Thyroid gland (tissue), 4 donors: ENCODE measurements at regions not wholly inside any gene's neighbourhood (a gene's known extent, or its start where the extent isn't known, plus 50 kb on each side); places are given as distances from the start of the nearest gene placed in this dataset.

Experiments
- DNase-seq, 2 donors: peaks; one replicate each; pipeline ENCODE4 v3.0.0-alpha.2; 2019
- H3K27ac ChIP-seq, 3 donors: fragments of 200-600 bp; sonication (generic); 1 replicate in 2 of 3; 2 replicates in 1 of 3; pipeline ENCODE4 v1.5.1; 2016 to 2019; ENCODE audit warnings: mild to moderate bottlenecking in 1 of 3, moderate library complexity in 1 of 3
- H3K27me3 ChIP-seq: fragments of 200-600 bp; sonication (generic); one replicate; pipeline ENCODE4 v1.5.1; 2019
- H3K36me3 ChIP-seq, 2 donors: fragments of 200-600 bp; sonication (generic); one replicate each; pipeline ENCODE4 v1.5.1; 2016 to 2019
- H3K4me1 ChIP-seq, 2 donors: fragments of 200-600 bp; sonication (generic); one replicate each; pipeline ENCODE4 v1.5.1; 2017 to 2019
- H3K4me3 ChIP-seq, 3 donors: fragments of 200-600 bp; sonication (generic); replicated peaks in 1 of 3; 1 replicate in 2 of 3; 2 replicates in 1 of 3; pipeline ENCODE4 v1.5.1; 2016; ENCODE audit warnings: mild to moderate bottlenecking in 1 of 3
- H3K9me3 ChIP-seq: fragments of 200-600 bp; sonication (generic); one replicate; pipeline ENCODE4 v1.5.1; 2017
- CTCF ChIP-seq, 6 experiments: fragments of 200-600 bp in 3 of 6; fragments of 450-650 bp in 3 of 6; sonication (generic) in 3 of 6; IDR thresholded peaks; one replicate each; pipeline ENCODE4 v1.5.1; 2016 to 2019; ENCODE audit warnings: antibody characterized with exemption in 6 of 6, mild to moderate bottlenecking in 2 of 6, inconsistent platforms in 1 of 6, moderate library complexity in 1 of 6
- POLR2A ChIP-seq, 2 donors: fragments of 450-650 bp; IDR thresholded peaks; one replicate each; pipeline ENCODE4 v1.6.1; 2017; ENCODE audit warnings: antibody characterized with exemption in 2 of 2, mild to moderate bottlenecking in 2 of 2, moderate library complexity in 1 of 2
- WGBS, 2 donors: methylation state at CpG; one replicate each; pipeline ENCODE4 v1.1.5; 2017; 5-methylcytosine and 5-hydroxymethylcytosine counted together
- intact Hi-C: fragments of 100-400 bp; cut with DNase I; formaldehyde crosslinking; loops from one replicate; pipeline ENCODE4 v1.15.1; 2023

GRCh38 chrX:5474282-5474681, 754.4 kb downstream of the NLGN4X start:
- no peak for DNase-seq
- intact Hi-C loops, result no loop called here
- TF ChIP-seq CTCF (IDR thresholded peaks at IDR 0.05), result no peak
- Histone ChIP-seq H3K4me1 (no peaks in the 10 kb centered on the region), H3K27me3 (no peaks in the 10 kb centered on the region), H3K27ac (no peak overlapping the region), H3K4me3 (no peak overlapping the region), H3K9me3 (no peaks in the 10 kb centered on the region), H3K36me3 (no peaks in the 10 kb centered on the region)
- WGBS, 2 donors, result 84 to 95% methylated on average over 4 of the region's 4 CpGs

- Histone ChIP-seq H3K4me3 (no peak overlapping the region), H3K27me3 (no peaks in the 10 kb centered on the region), H3K36me3 (no peaks in the 10 kb centered on the region), H3K9me3 (no peaks in the 10 kb centered on the region), H3K4me1 (no peaks in the 10 kb centered on the region), H3K27ac (no peak overlapping the region)
- WGBS, 2 donors, result 77 to 82% methylated on average over 6 of the region's 6 CpGs
- no peak for DNase-seq
- TF ChIP-seq POLR2A (IDR thresholded peaks at IDR 0.05) (no peak), CTCF (IDR thresholded peaks at IDR 0.05) (no peak)
- intact Hi-C loops, result no loop called here
These were observed 770.3 kb downstream of the NLGN4X start for GRCh38 chrX:5458300-5458842.

GRCh38 chrX:5449323-5449722, 779.3 kb downstream of the NLGN4X start:
- no peak for DNase-seq
- Histone ChIP-seq H3K27ac (no peak overlapping the region), H3K4me3 (no peak overlapping the region), H3K4me1 (no peaks in the 10 kb centered on the region), H3K9me3 (no peaks in the 10 kb centered on the region), H3K27me3 (no peaks in the 10 kb centered on the region), H3K36me3 (no peaks in the 10 kb centered on the region)
- intact Hi-C loops, result loop anchor here (10.0 kb wide), 1 partner anchor 65 kb away; no protein-coding TSS in a partner anchor
- TF ChIP-seq POLR2A (IDR thresholded peaks at IDR 0.05) (no peak), CTCF (IDR thresholded peaks at IDR 0.05) (no peak)
- WGBS, 2 donors, result 64 to 100% methylated on average over 1 of the region's 1 CpG

GRCh38 chrX:5431823-5432222, 796.8 kb downstream of the NLGN4X start:
- H3K36me3 ChIP-seq, result no peaks in the 10 kb centered on the region
- intact Hi-C loops, result no loop called here
- H3K4me1 ChIP-seq, result no peaks in the 10 kb centered on the region
- no peak overlapping the region for H3K27ac ChIP-seq
- no peak overlapping the region for H3K4me3 ChIP-seq
- TF ChIP-seq CTCF (IDR thresholded peaks at IDR 0.05), result no peak
- no peak for TF ChIP-seq POLR2A (IDR thresholded peaks at IDR 0.05)
- H3K9me3 ChIP-seq, result no peaks in the 10 kb centered on the region
- DNase-seq, result no peak
- H3K27me3 ChIP-seq, result no peaks in the 10 kb centered on the region

GRCh38 chrX:5425119-5425518, 803.5 kb downstream of the NLGN4X start:
- intact Hi-C loops, result no loop called here
- Histone ChIP-seq H3K4me1 (no peaks in the 10 kb centered on the region), H3K36me3 (no peaks in the 10 kb centered on the region), H3K27me3 (no peaks in the 10 kb centered on the region), H3K27ac (no peak overlapping the region), H3K4me3 (no peak overlapping the region), H3K9me3 (no peaks in the 10 kb centered on the region)
- TF ChIP-seq CTCF (IDR thresholded peaks at IDR 0.05) (no peak), POLR2A (IDR thresholded peaks at IDR 0.05) (no peak)
- no peak for DNase-seq
